Activated T-cell treated with anti-CD3 and anti-CD28 coated beads for 4 hours (primary cell): ENCODE measurements at regions not wholly inside any gene's neighbourhood (a gene's known extent, or its start where the extent isn't known, plus 50 kb on each side); places are given as distances from the start of the nearest gene placed in this dataset.
"Not testable (repeated sequence)": the region's sequence is repeated elsewhere in the genome, so short reads cannot be mapped to it uniquely, and the experiment has no call there.

Source experiments
- DNase-seq: peaks from one replicate; pipeline ENCODE4 v3.0.0-alpha.2; 2020

- no peak for DNase-seq
Observed at GRCh38 chr6:144936764-144937163, 651.6 kb downstream of the UTRN start.

GRCh38 chr6:144939921-144940320 lies 654.8 kb downstream of the UTRN start:
- DNase-seq, result no peak

- no peak for DNase-seq
Observed at GRCh38 chr6:144944106-144944505, 659.0 kb downstream of the UTRN start.

GRCh38 chr6:144947398-144947976 lies 662.4 kb downstream of the UTRN start:
- DNase-seq, result no peak

- DNase-seq, result no peak
Observed at GRCh38 chr6:144951730-144952437, 666.7 kb downstream of the UTRN start.

- DNase-seq, result no peak
Observed at GRCh38 chr6:144952456-144953240, 667.5 kb downstream of the UTRN start.

- DNase-seq, result no peak
Observed at GRCh38 chr6:144953552-144954240, 668.6 kb downstream of the UTRN start.

- DNase-seq, result no peak
Observed at GRCh38 chr6:144954241-144954556, 669.1 kb downstream of the UTRN start.

- DNase-seq, result no peak
Observed at GRCh38 chr6:144955392-144955791, 670.3 kb downstream of the UTRN start.

- DNase-seq, result no peak
Observed at GRCh38 chr6:144955859-144956258, 670.7 kb downstream of the UTRN start.

GRCh38 chr6:144956697-144957096 lies 671.6 kb downstream of the UTRN start:
- DNase-seq, result not testable (repeated sequence)

GRCh38 chr6:144957236-144957937 lies 672.3 kb downstream of the UTRN start:
- no peak for DNase-seq

GRCh38 chr6:144969154-144969553 lies 684.0 kb downstream of the UTRN start:
- DNase-seq, result no peak

GRCh38 chr6:144969602-144970272 lies 684.6 kb downstream of the UTRN start:
- DNase-seq, result no peak

GRCh38 chr6:144977250-144977864 lies 692.2 kb downstream of the UTRN start:
- DNase-seq, result not testable (repeated sequence)

GRCh38 chr6:144978208-144978607 lies 693.1 kb downstream of the UTRN start:
- no peak for DNase-seq

- no peak for DNase-seq
Observed at GRCh38 chr6:144986271-144986670, 701.1 kb downstream of the UTRN start.

- DNase-seq, result no peak
Observed at GRCh38 chr6:144989319-144990107, 704.4 kb downstream of the UTRN start.

GRCh38 chr6:144990784-144991183 lies 705.6 kb downstream of the UTRN start:
- DNase-seq, result no peak

- no peak for DNase-seq
Observed at GRCh38 chr6:144993870-144994269, 708.7 kb downstream of the UTRN start.

- no peak for DNase-seq
Observed at GRCh38 chr6:144997996-144998395, 712.9 kb downstream of the UTRN start.
